Vagina (tissue), 2 donors: ENCODE measurements at regions not wholly inside any gene's neighbourhood (a gene's known extent, or its start where the extent isn't known, plus 50 kb on each side); places are given as distances from the start of the nearest gene placed in this dataset.

Experiments used
- DNase-seq, 2 donors: peaks; one replicate each; pipeline ENCODE4 v3.0.0-alpha.2; 2017; ENCODE audit errors: extremely low spot score in 2 of 2
- H3K27ac ChIP-seq: fragments of 200-600 bp; sonication (generic); one replicate; pipeline ENCODE4 v1.5.1; 2019
- H3K27me3 ChIP-seq: fragments of 200-600 bp; sonication (generic); one replicate; pipeline ENCODE4 v1.5.1; 2019
- H3K36me3 ChIP-seq, 2 donors: fragments of 200-600 bp; sonication (generic); one replicate each; pipeline ENCODE4 v1.5.1; 2017 to 2019
- H3K4me1 ChIP-seq: fragments of 200-600 bp; sonication (generic); one replicate; pipeline ENCODE4 v1.5.1; 2019
- H3K4me3 ChIP-seq, 2 donors: fragments of 200-600 bp; sonication (generic); 1 replicate in 1 of 2; 2 replicates in 1 of 2; pipeline ENCODE4 v1.5.1; 2016 to 2019
- H3K9me3 ChIP-seq: fragments of 200-600 bp; sonication (generic); one replicate; pipeline ENCODE4 v1.5.1; 2019
- POLR2A ChIP-seq, 2 donors: fragments of 450-650 bp; IDR thresholded peaks; one replicate each; pipeline ENCODE4 v1.6.1; 2017; ENCODE audit warnings: antibody characterized with exemption in 2 of 2, mild to moderate bottlenecking in 2 of 2, moderate library complexity in 2 of 2
- POLR2AphosphoS5 ChIP-seq, 2 donors: sonication (generic); formaldehyde crosslinking; IDR thresholded peaks; one replicate each; pipeline ENCODE4 v1.9.0; 2017; ENCODE audit warnings: antibody characterized with exemption in 2 of 2, mild to moderate bottlenecking in 2 of 2, low read depth in 1 of 2; ENCODE audit not compliant: insufficient read depth in 1 of 2
- intact Hi-C: fragments of 100-400 bp; cut with DNase I; formaldehyde crosslinking; loops from one replicate; pipeline ENCODE4 v1.15.1; 2023
- TF ChIP-seq, protein P1 (sequence below), 3 experiments: fragments of 450-650 bp in 2 of 3; fragments of 200-600 bp in 1 of 3; sonication (generic) in 1 of 3; IDR thresholded peaks; one replicate each; pipeline ENCODE4 v1.5.1; 2017 to 2019; ENCODE audit warnings: antibody characterized with exemption in 3 of 3, mild to moderate bottlenecking in 2 of 3, moderate library complexity in 2 of 3

GRCh38 chr13:22144806-22145205 is 473.9 kb downstream of the FGF9 start:
- no peak for DNase-seq
- no peaks in the 10 kb centered on the region for H3K4me1 ChIP-seq
- no peaks in the 10 kb centered on the region for H3K27me3 ChIP-seq
- no peaks in the 10 kb centered on the region for H3K36me3 ChIP-seq
- no peak overlapping the region for H3K27ac ChIP-seq
- H3K9me3 ChIP-seq = no peaks in the 10 kb centered on the region
- no peak for TF ChIP-seq POLR2A (IDR thresholded peaks at IDR 0.05)
- TF ChIP-seq, protein P1, sequence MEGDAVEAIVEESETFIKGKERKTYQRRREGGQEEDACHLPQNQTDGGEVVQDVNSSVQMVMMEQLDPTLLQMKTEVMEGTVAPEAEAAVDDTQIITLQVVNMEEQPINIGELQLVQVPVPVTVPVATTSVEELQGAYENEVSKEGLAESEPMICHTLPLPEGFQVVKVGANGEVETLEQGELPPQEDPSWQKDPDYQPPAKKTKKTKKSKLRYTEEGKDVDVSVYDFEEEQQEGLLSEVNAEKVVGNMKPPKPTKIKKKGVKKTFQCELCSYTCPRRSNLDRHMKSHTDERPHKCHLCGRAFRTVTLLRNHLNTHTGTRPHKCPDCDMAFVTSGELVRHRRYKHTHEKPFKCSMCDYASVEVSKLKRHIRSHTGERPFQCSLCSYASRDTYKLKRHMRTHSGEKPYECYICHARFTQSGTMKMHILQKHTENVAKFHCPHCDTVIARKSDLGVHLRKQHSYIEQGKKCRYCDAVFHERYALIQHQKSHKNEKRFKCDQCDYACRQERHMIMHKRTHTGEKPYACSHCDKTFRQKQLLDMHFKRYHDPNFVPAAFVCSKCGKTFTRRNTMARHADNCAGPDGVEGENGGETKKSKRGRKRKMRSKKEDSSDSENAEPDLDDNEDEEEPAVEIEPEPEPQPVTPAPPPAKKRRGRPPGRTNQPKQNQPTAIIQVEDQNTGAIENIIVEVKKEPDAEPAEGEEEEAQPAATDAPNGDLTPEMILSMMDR (IDR thresholded peaks at IDR 0.05) = no peak
- TF ChIP-seq POLR2AphosphoS5 (IDR thresholded peaks at IDR 0.05; ENCODE audit: insufficient read depth in 1 of 2, low read depth in 1 of 2) = no peak
- intact Hi-C loops = no loop called here
- no peak overlapping the region for H3K4me3 ChIP-seq

DNA sequence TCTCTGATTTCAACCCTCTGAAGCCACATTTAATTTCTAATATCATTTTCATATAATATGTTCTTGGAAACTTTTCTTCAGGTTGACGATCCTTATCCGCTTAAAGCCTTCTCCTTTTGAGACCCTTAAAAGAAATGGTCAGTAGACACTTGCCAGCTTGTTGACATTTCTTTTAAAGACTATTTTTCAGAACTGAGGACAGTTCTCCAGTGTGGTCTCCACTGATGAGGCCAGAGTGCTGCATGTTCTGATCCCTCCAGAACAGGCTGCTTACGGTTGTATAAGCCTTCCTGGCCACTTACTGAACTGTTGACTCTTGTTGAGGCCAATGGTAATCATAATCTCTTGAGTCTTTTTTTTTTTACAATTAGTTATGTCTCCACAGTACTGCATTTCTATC is 477.3 kb downstream of the FGF9 start:
- TF ChIP-seq POLR2AphosphoS5 (IDR thresholded peaks at IDR 0.05; ENCODE audit: insufficient read depth in 1 of 2, low read depth in 1 of 2) (no peak), POLR2A (IDR thresholded peaks at IDR 0.05) (no peak)
- TF ChIP-seq, protein P1 (IDR thresholded peaks at IDR 0.05) = no peak
- intact Hi-C loops = no loop called here
- no peaks in the 10 kb centered on the region for H3K27me3 ChIP-seq
- H3K4me3 ChIP-seq = no peak overlapping the region
- H3K27ac ChIP-seq = no peak overlapping the region
- H3K9me3 ChIP-seq = no peaks in the 10 kb centered on the region
- no peaks in the 10 kb centered on the region for H3K36me3 ChIP-seq
- no peaks in the 10 kb centered on the region for H3K4me1 ChIP-seq
- DNase-seq = no peak

DNA sequence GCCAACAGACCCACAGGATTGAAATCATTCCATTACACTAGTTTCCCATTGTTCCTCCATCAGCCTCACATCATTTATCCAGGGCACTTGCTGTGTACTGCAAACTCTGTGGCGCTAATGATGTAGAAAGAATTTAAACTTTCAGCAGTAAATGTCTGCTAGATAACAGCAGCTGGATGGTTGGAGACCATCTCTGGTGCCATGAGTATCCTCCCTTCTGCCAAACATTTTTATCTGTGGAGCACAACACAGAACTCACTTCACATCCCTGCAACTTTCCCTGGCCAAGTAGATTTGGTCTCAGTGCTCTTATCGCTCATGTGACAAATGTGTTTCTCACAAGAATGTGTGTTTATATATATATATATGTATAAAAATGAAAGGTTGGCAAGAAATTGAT is 481.9 kb downstream of the FGF9 start:
- intact Hi-C loops = no loop called here
- TF ChIP-seq POLR2A (IDR thresholded peaks at IDR 0.05) (no peak), POLR2AphosphoS5 (IDR thresholded peaks at IDR 0.05; ENCODE audit: insufficient read depth in 1 of 2, low read depth in 1 of 2) (no peak)
- TF ChIP-seq, protein P1 (IDR thresholded peaks at IDR 0.05) = no peak

GRCh38 chr13:22154041-22154440 is 483.2 kb downstream of the FGF9 start:
- DNase-seq = no peak
- no peaks in the 10 kb centered on the region for H3K27me3 ChIP-seq
- H3K36me3 ChIP-seq = no peaks in the 10 kb centered on the region
- intact Hi-C loops = no loop called here
- no peaks in the 10 kb centered on the region for H3K9me3 ChIP-seq
- H3K4me3 ChIP-seq = no peak overlapping the region
- H3K4me1 ChIP-seq = no peaks in the 10 kb centered on the region
- no peak overlapping the region for H3K27ac ChIP-seq
- TF ChIP-seq POLR2AphosphoS5 (IDR thresholded peaks at IDR 0.05; ENCODE audit: insufficient read depth in 1 of 2, low read depth in 1 of 2) (no peak), POLR2A (IDR thresholded peaks at IDR 0.05) (no peak)
- TF ChIP-seq, protein P1 (IDR thresholded peaks at IDR 0.05) = no peak

More for the DNA sequence above, 481.9 kb downstream of the FGF9 start:
- H3K27me3 ChIP-seq = no peaks in the 10 kb centered on the region
- no peak overlapping the region for H3K4me3 ChIP-seq
- H3K36me3 ChIP-seq = no peaks in the 10 kb centered on the region
- H3K9me3 ChIP-seq = no peaks in the 10 kb centered on the region
- no peaks in the 10 kb centered on the region for H3K4me1 ChIP-seq
- H3K27ac ChIP-seq = no peak overlapping the region
- DNase-seq = no peak

- H3K27me3 ChIP-seq = no peaks in the 10 kb centered on the region
- H3K36me3 ChIP-seq = no peaks in the 10 kb centered on the region
- intact Hi-C loops = no loop called here
- DNase-seq = no peak
- TF ChIP-seq, protein P1 (IDR thresholded peaks at IDR 0.05) = no peak
- TF ChIP-seq POLR2AphosphoS5 (IDR thresholded peaks at IDR 0.05; ENCODE audit: insufficient read depth in 1 of 2, low read depth in 1 of 2) (no peak), POLR2A (IDR thresholded peaks at IDR 0.05) (no peak)
- no peaks in the 10 kb centered on the region for H3K9me3 ChIP-seq
- H3K4me1 ChIP-seq = no peaks in the 10 kb centered on the region
- H3K4me3 ChIP-seq = no peak overlapping the region
- no peak overlapping the region for H3K27ac ChIP-seq
Measured at GRCh38 chr13:22161871-22162270, 491.0 kb downstream of the FGF9 start.
